HG03565 (cell line): ENCODE measurements at regions not wholly inside any gene's neighbourhood (a gene's known extent, or its start where the extent isn't known, plus 50 kb on each side); places are given as distances from the start of the nearest gene placed in this dataset.

ENCODE experiments used
- ATAC-seq: cut with Tn5 transposase; IDR thresholded peaks from one replicate; pipeline ENCODE4 v1.9.1; 2021; ENCODE audit warnings: mild to moderate bottlenecking, moderate library complexity; ENCODE audit not compliant: unreplicated experiment

DNA sequence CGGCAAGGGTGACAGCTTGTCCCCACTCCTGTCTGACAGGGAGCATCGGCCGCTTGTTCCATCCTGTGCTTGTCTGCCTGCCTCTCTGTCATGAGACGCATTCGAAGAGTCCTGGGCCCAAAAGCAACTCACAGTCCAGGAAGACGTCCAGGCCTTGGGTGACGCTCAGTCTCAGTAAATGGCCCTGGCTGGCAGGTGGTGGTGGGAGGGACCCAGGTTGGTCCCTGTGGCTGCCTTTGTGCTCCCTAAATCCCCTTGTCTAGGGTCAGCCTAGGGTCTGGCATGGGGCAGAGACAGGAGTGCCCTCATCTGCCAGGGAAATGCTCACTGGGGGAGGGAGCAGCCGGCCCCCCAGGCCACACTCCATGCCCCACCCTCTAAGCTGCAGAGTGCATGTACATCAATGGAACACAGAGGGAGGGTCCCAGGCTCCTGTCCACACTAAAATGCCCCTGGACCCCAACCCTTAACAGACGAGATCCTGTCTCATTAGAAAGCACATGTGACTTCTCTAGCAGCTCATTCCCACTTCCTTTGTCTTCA is 295.2 kb upstream of the ZNF32 start:
- no peak for ATAC-seq

DNA sequence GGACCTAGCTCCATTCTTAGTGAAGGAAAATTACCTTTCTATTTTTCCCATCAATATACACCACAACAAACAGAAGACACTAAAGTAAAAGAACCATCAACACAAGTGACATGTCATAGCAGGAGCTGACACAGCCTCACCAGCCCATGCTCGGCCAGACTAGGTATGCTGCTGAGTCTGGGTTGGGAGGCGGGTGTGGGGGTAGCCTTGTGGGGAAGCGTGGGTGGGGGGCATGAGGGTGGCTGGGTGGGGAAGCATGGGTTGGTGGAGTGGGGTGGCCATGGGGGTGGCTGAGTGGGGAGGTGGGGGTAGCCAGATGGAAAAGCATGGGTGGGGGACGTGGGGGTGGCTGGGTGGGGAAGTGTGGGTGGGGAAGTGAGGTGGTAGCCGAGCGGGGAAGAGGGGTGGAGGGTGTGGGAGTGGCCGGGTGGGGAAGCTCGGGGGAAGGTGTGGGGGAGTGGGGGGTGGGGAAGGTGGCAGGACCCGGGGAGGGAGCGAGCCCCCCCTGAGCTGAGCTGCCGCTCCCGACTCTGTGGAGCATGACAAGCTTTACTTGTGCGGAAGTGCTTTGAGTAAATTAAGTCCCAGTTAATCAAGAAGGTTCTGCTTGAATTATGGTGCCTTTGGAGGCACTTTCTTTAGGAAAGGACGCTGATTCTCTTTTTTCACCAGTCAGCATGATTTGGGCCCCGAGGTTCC is 294.6 kb upstream of the ZNF32 start:
- no peak for ATAC-seq

DNA sequence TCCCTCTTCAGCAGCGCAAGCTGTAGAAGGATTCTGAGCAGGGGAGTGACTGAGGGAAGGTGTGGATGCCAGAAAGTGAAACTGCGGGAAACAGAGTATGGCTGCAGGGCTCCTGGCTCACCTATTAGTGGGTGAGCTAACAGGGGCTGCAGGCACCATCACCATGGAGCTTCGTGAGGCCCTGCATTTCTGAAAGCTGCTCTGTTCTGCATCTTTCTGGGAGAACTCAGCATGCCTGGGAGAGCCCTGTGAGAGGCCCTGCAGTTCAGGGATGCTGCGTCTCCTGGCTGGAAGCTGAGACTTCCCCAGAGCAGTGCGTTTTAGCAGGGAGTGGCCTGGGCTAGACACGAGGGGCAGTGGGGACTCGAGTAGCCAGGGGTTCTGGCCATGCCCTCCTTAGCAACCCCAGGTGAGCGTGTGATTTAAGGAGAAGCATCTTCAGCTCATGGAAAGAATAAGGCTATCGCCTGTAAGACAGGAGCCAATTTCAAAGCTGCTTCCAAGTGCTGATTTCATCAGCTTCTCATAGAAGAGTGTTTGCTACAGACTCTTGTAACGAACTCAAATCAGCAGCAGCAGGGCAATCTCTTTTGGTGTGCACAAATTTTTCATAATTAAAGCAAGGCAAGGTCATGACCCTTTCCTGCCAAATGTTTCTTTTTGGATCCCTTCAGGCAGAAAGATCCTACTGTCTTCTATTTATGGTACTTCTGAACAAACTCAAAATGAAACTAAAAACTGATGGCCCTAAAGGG is 293.6 kb upstream of the ZNF32 start:
- no peak for ATAC-seq

DNA sequence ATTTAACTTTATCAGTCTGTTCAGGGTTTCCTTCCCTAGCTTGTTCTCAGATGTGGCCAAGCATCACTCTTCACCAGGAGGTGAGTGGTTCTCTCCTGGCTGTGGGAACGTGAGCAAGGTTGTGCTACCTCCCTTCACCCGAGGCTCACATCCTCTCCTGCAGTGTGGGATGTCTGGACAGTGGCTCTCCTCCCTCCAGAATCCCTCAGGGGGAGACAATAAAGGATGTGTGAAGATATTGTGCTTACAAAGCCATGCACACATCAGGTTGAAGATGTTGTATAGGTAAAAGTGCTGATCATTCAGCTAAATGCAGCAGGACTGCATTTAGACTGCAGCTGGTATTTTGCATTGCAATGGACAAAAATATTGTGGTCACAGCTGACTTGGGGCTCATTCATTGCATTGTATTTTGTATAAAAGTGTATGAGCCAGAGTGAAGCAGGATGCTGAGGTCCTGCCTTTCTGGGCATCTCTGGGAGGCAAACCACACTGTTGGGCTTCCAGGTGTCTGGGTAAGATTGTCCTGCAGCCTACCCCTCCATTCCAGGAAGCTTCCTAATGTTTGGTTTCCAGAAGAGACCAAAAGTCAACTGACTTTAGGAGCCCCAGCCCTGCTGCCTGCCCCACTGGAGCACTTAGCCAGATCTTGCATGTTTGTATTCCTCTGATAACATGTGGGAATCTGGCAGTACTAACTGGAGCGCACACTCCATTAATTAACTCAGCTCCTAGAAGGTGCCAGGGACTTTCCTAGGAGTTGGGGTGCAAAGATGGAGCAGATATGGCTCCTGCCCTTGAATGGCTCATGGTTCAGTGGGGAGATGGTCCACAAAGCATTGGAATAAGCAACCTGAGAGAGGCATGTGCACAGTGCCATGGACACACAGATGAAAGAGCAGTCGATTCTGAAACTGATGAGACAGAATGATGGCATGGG is 292.5 kb upstream of the ZNF32 start:
- no peak for ATAC-seq

DNA sequence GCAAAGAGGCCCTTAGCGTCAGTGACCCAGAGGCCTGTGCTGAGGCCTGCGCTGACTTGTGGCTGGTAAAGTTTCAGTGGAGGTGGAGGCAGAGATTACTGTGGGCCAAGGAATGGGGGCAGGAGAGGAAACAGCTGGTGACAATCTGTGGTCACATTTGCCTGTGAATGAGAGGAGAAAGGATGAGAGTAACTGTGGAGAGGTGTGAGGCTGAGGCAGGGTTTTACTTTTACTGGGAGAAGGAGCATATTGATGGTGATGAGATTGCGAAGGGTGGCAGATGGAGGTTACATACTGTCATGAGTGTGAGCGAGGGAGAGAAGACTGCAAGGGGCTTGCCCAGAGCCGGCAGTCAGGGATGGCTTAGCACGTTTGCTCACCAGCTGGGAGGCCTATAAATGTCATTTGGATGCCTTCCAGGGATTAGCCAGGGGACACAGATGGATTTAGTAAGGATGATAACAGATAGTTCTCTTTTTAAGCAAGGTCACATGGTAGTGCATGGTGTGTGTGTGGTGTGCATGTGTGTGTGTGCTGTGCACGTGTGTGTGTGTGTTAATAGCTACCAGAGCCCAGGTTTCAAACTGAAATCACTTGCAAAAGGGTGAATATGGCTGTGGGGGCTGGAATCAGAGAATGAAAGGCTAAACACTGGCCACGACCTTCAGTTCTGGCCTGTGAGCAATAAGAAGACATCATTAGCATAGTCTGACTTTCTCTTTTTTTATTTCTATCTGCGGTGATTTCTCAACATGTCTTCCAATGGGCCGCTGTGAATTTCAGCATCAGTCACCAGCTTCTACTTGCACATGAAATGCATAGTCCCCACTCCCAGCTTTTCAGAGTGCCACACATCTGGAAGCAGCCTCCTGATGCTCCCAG is 291.5 kb upstream of the ZNF32 start:
- ATAC-seq: no peak

DNA sequence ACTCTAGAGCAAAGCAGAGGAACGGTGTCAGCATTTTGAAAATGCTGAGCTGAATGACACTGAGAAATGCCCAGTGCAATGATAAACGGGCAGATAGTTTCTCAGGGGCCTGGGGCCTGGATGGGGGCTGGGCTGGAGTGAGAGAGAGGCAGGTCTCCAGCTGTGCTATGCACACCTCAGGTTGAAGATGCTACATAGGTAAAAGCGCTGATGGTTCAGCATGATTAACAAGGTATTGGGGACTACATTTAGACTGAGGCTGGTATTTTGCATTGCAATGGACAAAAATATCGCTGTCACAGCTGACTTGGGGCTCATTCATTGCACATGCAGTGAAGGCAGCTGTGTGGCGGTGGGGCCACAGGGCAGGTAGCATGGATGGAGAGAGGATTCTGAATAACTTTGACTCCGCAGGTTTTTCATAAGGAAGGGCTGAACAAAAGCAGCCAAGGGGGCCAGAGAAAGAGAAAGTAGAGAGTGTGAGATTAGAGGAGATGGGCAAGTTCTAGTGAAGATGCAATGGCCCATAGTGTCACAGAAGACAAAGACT is 290.8 kb upstream of the ZNF32 start:
- no peak for ATAC-seq

DNA sequence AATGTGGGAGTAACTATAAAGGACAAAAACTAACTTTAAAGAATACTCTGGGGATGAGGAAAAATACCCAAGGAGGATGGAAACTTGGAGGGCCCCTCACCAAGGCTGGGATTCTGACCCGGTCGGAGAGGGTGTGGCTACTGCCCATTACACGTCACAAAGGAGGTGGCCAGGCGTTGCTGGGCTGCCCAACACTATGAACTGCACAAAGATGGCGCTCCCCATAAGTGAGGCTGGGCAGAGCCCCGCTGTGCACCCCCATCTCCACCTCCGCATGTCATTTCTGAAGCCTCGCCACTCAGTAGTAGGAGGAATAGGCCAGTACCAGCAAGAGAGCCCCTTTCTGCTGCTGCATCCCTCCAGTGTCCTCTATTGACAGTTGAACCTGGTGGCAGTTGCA is 290.1 kb upstream of the ZNF32 start:
- ATAC-seq: no peak

DNA sequence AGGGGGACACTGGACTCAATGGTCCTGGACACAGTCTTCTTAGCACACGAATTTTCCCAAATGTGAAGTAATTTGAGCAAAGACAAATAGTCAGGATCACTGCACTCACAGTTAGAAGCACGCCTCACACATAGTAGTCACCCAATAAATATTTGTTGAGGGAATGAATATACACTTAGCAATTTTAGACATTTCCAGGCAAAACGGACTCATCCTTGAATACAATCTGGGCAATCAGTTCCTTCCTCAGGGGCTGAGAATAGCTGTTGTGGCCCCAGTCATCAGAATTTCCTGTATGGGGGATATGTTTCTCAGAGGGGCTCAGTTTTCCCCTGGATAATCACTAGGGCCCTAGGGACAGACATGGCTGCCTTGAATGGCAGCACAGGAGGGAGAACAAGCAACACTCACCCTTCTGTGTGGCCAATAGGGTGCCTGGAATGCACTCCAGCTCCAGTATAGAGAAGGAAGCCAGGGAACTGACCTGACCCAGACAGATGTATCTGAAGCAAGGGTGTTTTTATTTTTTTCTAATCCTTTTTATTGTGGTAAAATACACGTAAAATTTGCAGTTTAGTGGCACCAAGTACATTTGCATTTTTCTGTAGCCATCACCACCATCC is 282.7 kb upstream of the ZNF32 start:
- no peak for ATAC-seq

DNA sequence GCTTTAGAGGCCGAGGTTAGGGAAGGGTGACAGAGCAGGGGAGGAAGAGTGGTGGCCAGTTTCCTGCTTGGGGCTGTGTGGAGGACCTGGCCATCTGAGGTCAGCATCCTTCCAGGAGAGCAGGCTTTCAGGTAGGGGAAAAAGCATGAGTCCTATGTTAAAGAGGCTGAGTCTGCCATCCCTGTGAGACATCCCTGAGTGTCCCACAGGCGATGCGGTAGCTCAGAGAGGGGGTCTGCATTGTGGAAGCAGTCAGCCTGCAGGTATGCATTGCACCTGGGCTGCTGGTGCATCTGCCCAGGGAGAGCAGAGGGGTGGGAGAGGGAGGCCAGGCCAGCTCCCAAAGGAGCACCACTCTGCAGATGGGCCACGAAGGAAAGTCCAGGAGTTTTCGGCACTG is 282.1 kb upstream of the ZNF32 start:
- no peak for ATAC-seq

DNA sequence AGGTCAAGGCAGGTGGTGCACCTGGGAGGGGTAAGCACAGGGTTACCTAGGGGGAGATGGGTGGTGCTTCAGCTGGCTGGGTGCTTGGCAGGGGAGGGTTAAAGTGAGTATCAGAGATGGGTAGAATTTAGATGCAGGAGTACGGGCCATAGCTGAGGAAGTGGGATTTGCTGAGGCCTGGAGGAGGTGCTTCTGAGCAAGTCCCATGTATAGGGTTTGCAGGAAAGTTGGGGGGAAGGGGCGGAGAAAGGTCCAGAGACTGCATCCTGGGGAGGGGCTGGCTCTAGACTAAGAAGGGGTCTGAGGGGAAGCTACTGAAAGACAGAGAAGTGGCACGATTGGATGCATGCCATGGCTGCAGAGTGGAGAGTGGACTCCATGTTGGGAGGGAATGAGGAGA is 281.6 kb upstream of the ZNF32 start:
- no peak for ATAC-seq

DNA sequence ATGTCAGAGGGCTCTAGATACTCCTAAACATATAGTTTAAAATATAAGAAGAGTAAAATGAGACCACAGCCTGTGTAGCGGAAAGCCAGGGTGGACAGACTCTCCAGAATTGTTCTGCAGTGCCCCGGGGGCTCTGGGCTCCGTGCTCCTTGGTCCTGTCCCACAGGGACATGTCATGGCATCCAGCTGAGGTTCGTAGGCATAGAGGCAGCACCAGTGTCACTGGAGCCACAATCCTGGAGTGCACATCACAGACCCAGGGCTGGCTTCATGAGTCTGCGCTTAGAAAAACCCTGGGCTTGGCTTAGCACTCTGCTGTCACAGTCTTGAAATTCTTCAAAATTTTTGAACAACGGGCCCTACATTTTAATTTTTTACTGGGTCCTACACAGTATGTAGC is 280.4 kb upstream of the ZNF32 start:
- ATAC-seq: no peak

DNA sequence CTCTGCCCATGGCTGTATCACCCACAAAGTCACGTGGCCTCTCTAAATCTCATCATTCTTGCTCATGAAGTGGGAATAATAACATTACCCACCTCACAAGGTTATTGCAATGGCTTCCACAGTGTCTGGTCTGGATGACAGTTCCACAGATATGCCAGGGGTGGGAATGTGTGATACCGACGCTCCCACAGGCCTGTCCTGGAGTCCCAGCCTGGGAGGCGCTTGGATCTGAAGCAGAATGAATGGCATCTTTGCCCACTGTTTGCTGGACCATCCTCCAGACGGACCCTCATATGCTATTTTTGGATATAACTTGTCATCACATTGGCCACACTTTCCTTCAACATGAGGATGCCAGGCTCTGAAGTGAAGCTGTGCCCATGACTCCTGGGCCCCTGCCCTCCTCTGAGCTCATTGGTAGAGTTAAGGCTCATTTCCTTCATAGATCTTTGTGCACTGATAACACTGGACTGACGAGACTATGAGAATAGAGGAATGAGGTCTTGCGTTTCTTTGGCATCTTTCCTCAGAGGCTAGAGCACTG is 279.8 kb upstream of the ZNF32 start:
- ATAC-seq: no peak

DNA sequence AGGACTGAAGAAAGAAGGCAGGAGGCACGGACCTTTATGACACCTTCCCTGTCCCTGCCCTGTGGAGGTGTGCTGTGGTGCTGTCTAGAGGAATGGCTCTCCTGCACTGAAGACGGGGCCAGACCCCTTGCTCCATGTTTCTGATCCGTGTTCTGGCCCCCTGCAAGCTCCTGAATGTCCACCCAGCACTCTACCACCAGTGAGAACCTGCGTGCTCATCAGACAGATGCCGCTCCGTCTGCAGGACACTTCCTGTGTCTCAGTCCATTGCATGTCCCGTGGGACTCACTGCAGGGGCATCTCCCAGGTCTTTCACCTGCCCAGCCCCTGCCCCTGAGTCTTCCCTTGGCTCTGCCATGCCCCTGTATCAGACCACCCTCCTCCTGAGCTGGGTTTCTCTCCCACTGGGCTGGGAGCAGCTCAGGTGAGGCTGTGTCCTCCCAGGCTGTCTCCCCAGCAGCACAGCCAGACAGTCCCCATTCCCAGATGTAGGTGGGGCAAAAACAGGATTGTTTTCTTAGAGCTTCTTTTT is 278.3 kb upstream of the ZNF32 start:
- no peak for ATAC-seq

DNA sequence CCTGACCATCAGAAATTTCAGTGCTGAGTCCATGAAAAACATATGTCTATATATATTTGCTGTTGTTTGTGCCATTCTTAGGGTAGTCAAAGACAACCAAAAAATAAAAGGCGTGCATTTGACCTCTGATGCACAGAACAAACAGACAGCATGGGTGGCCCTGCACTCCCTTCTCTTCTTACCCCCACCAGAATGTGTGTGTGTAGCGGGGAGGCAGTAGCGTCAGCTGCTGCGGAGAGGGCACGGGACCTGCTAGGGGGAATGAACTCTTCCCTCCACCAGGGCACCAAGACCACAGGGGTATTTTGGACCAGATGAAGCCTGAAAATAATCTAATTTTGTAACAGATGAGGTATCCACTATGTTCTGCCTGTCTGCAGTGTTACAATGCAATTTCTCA is 277.7 kb upstream of the ZNF32 start:
- no peak for ATAC-seq

DNA sequence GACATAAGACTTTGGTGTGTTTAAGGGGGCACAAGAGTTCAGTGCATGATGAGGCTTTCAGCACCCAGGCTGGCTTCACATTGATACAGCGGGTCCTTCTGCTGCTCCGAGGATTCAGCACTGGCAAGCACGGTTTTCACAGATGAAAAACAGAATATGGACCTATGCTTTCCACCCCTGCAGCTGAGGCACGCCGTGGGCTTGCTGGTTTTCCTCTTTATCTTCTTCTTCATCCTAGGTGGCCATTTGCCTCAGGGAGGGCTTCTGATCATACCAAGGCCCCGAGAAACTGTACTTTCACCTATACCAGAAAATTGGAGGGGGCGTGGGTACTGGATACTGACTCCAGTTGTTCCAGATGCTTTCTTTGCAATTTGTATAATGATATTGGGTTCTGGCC is 277.1 kb upstream of the ZNF32 start:
- ATAC-seq: no peak

DNA sequence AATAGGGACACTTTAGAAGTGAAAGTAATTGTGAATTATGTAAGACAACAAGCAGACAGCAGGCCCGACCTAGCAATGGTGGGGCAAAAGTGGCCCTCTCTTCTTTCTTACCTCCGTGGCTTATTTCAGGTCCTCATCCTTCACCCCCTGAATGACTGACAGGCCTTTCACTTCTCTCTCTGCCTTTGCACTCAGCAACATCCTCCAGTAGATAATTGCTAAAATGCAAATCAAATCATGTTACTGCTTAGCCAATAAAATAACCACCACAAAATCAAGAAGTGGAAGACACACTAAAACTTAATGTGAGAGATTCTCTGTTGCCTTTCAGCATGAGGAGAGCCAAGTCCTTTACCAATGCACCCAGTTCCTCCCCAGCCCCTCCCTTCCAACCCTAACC is 274.6 kb upstream of the ZNF32 start:
- no peak for ATAC-seq

DNA sequence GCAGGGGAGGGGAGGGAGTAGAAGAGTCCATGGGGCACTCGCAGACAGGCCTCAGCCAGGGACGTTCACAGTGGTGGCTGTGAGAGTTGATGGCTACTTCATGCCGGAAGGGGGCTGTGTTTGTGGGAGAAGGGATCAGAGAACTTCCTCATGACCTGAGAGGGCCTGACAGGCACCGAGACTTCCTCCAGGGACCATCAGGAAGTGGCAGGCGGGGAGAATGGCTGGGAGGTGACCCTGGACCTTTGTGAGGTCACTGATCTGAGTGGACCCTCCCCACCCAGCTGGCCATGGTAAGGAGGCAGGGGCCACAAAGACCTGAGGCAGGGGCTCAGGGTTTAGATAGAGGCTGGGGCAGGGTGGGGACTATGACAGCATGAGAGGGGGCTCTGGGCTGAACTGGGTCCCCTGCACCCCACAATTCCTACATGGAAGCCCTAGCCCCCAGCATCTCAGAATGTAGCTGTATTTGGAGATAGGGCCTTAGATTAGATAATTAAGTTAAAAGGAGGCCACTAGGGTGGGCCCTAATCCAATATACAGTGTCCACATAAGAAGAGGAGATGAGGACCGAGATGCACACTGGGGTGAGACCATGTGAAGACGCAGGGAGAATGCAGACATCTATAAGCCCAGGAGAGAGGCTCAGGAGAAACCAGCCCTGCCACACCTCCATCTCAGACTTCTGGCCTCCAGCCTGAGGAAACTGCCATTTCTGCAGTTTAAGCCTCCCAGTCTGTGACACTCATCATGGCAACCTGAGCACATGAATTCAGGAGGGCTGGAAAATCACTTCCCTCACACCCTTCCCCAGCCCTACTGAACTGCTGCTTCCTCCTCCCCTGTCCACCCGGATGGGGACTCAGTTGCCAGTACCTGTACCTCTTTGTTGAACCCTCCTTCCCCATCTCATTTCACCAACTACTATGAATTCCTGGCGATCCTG is 273.9 kb upstream of the ZNF32 start:
- ATAC-seq: no peak

DNA sequence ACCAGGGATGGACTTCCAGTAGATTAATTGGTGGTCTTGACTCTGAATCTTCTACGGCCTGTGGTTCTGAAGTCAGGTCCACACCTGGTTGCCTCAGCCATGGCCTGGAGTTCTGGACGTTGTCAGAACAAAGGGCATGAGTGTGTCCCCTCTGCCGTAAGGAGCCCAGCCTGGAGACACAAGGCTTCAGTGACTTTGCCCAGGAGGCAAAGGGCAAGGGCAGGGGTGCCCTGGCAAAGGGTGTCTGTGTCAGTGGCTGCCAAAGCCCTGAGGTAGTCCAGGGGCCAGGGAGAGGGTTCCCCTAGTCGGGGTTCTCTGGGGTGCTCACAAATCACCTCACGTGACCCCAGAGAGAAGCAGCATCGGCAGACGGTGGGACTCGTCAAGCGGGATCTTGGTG is 273.2 kb upstream of the ZNF32 start:
- no peak for ATAC-seq
